Upper lobe of left lung (tissue), 4 donors: ENCODE measurements at regions not wholly inside any gene's neighbourhood (a gene's known extent, or its start where the extent isn't known, plus 50 kb on each side); places are given as distances from the start of the nearest gene placed in this dataset.

ENCODE experiments used
- EP300 ChIP-seq, 4 donors: sonication (generic); formaldehyde crosslinking; IDR thresholded peaks; one replicate each; pipeline ENCODE4 v1.5.1; 2017; ENCODE audit warnings: antibody characterized with exemption in 4 of 4, control low read depth in 2 of 4
- POLR2A ChIP-seq, 4 donors: fragments of 450-650 bp; IDR thresholded peaks; one replicate each; pipeline ENCODE4 v1.5.1; 2016 to 2017; ENCODE audit warnings: antibody characterized with exemption in 4 of 4, mild to moderate bottlenecking in 2 of 4
- POLR2AphosphoS5 ChIP-seq, 2 donors: sonication (generic); formaldehyde crosslinking; IDR thresholded peaks; one replicate each; pipeline ENCODE4 v1.5.1; 2017; ENCODE audit warnings: antibody characterized with exemption in 2 of 2
- TF ChIP-seq, protein P1 (sequence below), 6 experiments: fragments of 450-650 bp in 4 of 6; fragments of 200-600 bp in 2 of 6; sonication (generic) in 2 of 6; IDR thresholded peaks; one replicate each; pipeline ENCODE4 v1.5.1; 2016 to 2019; ENCODE audit warnings: antibody characterized with exemption in 6 of 6

DNA sequence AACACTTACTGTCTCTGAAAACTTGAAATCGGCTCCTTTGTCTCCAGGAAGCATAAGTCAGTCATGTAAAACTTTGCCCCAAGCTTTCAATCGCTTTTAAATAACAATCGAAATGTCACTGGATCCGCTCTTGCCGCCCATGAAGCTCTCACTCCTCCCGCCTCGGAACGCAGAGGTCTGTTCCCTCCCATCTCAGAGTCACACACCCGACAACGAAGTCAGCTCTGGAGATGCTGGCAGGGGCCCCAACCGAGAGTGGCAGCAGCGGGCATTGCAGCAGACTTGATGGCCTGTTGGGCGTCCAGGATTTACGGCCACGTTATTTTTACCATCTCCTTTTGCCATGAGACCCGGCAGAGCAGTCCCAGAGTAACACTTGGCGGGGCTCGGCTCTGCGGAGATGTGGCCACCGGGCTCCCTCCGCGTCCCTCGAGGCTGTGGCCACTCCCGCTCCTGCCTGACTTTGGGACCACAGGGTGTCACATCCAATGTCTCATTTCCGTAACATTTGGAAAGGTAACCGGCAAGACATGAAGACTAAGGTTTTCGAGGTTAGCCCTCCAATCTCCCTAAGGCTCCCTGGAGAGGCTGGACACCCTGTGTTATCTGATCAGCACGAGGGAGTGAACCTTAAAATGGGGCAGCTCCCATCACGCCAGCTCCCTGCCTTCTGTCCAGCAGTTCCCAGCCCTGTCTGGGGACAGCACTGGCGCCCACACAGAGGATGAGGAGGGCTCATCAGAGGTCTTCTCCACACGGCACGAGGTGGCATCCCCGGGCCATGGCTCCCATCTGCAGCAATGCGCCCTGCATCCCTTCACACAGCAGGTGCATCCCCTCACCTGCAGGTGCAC, 62.8 kb upstream of the ADGRA1 start:
- TF ChIP-seq POLR2A (IDR thresholded peaks at IDR 0.05): no peak
- TF ChIP-seq, protein P1, sequence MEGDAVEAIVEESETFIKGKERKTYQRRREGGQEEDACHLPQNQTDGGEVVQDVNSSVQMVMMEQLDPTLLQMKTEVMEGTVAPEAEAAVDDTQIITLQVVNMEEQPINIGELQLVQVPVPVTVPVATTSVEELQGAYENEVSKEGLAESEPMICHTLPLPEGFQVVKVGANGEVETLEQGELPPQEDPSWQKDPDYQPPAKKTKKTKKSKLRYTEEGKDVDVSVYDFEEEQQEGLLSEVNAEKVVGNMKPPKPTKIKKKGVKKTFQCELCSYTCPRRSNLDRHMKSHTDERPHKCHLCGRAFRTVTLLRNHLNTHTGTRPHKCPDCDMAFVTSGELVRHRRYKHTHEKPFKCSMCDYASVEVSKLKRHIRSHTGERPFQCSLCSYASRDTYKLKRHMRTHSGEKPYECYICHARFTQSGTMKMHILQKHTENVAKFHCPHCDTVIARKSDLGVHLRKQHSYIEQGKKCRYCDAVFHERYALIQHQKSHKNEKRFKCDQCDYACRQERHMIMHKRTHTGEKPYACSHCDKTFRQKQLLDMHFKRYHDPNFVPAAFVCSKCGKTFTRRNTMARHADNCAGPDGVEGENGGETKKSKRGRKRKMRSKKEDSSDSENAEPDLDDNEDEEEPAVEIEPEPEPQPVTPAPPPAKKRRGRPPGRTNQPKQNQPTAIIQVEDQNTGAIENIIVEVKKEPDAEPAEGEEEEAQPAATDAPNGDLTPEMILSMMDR (IDR thresholded peaks at IDR 0.05): no peak
- no peak for TF ChIP-seq POLR2AphosphoS5 (IDR thresholded peaks at IDR 0.05)
- TF ChIP-seq EP300 (IDR thresholded peaks at IDR 0.05): no peak
